WERI-Rb-1 (cell line): ENCODE measurements at regions not wholly inside any gene's neighbourhood (a gene's known extent, or its start where the extent isn't known, plus 50 kb on each side); places are given as distances from the start of the nearest gene placed in this dataset.

Experiments used
- DNase-seq: peaks from one replicate; pipeline ENCODE4 v3.0.0-alpha.2; 2020
- H3K27ac ChIP-seq: fragments of 250-450 bp; sonication (Bioruptor Pico); 2 replicates; pipeline ENCODE4 v1.5.1; 2020; ENCODE audit warnings: mild to moderate bottlenecking, moderate library complexity
- H3K27me3 ChIP-seq: fragments of 250-450 bp; sonication (Bioruptor Pico); 2 replicates; pipeline ENCODE4 v1.5.1; 2021; ENCODE audit warnings: mild to moderate bottlenecking, low read depth, moderate library complexity; ENCODE audit not compliant: insufficient read depth, severe bottlenecking
- H3K36me3 ChIP-seq: fragments of 250-450 bp; sonication (Bioruptor Pico); 2 replicates; pipeline ENCODE4 v1.5.1; 2020; ENCODE audit warnings: mild to moderate bottlenecking, moderate library complexity
- H3K4me3 ChIP-seq: 2 replicates; pipeline ENCODE4 v1.5.1; 2011; ENCODE audit warnings: low read depth, mild to moderate bottlenecking, control low read depth, low read length
- H3K9me3 ChIP-seq: fragments of 250-450 bp; sonication (Bioruptor Pico); 2 replicates; pipeline ENCODE4 v1.5.1; 2021; ENCODE audit warnings: mild to moderate bottlenecking, moderate library complexity; ENCODE audit not compliant: severe bottlenecking
- CTCF ChIP-seq: IDR thresholded peaks from 2 replicates; pipeline ENCODE4 v1.5.1; 2011; ENCODE audit warnings: low read depth, mild to moderate bottlenecking, control low read depth, inconsistent platforms, low read length

DNA sequence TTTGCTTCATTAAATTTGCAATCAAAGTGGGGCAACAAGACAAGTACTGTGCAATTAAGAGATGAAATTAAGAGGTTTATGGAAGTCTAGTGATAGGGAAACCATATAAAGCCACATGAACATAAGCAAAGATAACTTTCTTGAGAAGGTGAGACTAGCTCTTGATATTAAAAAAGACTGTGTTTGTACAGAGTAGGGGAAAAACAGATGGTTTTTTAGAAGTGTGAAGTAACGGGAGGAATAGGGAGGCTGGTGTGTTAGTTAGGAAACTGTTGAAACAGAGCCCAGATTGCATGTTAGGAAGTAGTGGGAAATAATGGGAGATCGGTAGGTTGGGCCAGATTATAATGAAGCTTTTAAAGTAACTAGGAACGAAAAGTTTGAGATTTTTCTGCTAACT, 149.8 kb upstream of the FREM2 start:
- H3K27ac ChIP-seq, result no peak overlapping the region
- H3K27me3 ChIP-seq, result no peaks in the 10 kb centered on the region
- DNase-seq, result no peak
- no peaks in the 10 kb centered on the region for H3K36me3 ChIP-seq
- TF ChIP-seq CTCF, result no peak
- no peaks in the 10 kb centered on the region for H3K9me3 ChIP-seq
- H3K4me3 ChIP-seq, result no peak overlapping the region

- Histone ChIP-seq H3K9me3 (no peaks in the 10 kb centered on the region), H3K36me3 (no peaks in the 10 kb centered on the region), H3K4me3 (no peak overlapping the region), H3K27ac (no peak overlapping the region), H3K27me3 (no peaks in the 10 kb centered on the region)
- DNase-seq, result no peak
- TF ChIP-seq CTCF, result no peak
These were observed 148.5 kb upstream of the FREM2 start for GRCh38 chr13:38538422-38538821.

DNA sequence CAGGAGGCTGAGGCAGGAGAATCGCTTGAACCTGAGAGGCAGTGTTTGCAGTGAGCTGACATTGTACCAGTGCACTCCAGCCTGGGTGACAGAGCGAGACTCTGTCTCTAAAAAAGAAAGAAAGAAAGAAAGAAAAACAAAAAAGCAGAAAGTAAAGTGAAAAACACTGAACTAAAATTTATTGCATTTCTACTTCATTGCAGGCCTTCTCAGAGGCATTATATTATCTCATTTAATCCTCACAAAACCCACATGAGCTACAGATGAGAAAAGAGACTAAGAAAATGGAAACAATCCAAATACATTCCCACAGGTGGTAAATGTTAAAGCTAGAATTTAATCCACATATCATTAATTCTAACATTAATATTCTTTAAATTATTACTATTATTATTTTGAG, 147.2 kb upstream of the FREM2 start:
- Histone ChIP-seq H3K9me3 (no peaks in the 10 kb centered on the region), H3K4me3 (no peak overlapping the region), H3K36me3 (no peaks in the 10 kb centered on the region), H3K27me3 (no peaks in the 10 kb centered on the region), H3K27ac (no peak overlapping the region)
- TF ChIP-seq CTCF, result no peak
- no peak for DNase-seq

DNA sequence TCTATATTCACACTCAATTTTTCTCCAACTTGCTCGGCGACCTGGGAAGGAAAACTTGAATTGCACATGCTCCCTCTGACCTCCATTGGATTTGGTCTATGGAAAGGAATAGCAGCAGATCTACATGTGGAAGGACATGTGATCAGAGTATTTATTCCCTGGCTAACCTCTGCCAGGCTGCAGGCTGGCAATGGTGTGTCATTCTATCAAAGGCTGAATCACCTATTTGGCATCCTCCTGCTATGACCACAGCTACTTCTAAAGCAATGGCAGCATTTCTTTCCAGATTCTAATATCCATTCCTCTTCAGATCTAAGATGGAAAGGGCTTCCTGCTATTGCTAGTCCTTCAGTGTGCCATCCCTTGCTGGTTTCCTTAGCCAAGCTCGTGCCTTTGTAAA, 144.3 kb upstream of the FREM2 start:
- no peak for TF ChIP-seq CTCF
- H3K9me3 ChIP-seq, result no peaks in the 10 kb centered on the region
- no peak overlapping the region for H3K4me3 ChIP-seq
- no peak overlapping the region for H3K27ac ChIP-seq
- H3K36me3 ChIP-seq, result no peaks in the 10 kb centered on the region
- no peaks in the 10 kb centered on the region for H3K27me3 ChIP-seq
- no peak for DNase-seq

GRCh38 chr13:38543561-38543960, 143.3 kb upstream of the FREM2 start:
- no peak for DNase-seq
- no peaks in the 10 kb centered on the region for H3K9me3 ChIP-seq
- H3K4me3 ChIP-seq, result no peak overlapping the region
- H3K27ac ChIP-seq, result no peak overlapping the region
- H3K36me3 ChIP-seq, result no peaks in the 10 kb centered on the region
- no peaks in the 10 kb centered on the region for H3K27me3 ChIP-seq
- no peak for TF ChIP-seq CTCF

- H3K9me3 ChIP-seq, result no peaks in the 10 kb centered on the region
- DNase-seq, result no peak
- H3K36me3 ChIP-seq, result no peaks in the 10 kb centered on the region
- H3K4me3 ChIP-seq, result no peak overlapping the region
- no peaks in the 10 kb centered on the region for H3K27me3 ChIP-seq
- no peak for TF ChIP-seq CTCF
- H3K27ac ChIP-seq, result no peak overlapping the region
These were observed 123.1 kb upstream of the FREM2 start for GRCh38 chr13:38563739-38564138.
